Stimulated activated CD8-positive, alpha-beta memory T cell treated with anti-CD3 and anti-CD28 coated beads, Interleukin-7, amount 100 ng/mL, for 24 hours (primary cell): ENCODE measurements at regions not wholly inside any gene's neighbourhood (a gene's known extent, or its start where the extent isn't known, plus 50 kb on each side); places are given as distances from the start of the nearest gene placed in this dataset.
"Not testable (repeated sequence)": the region's sequence is repeated elsewhere in the genome, so short reads cannot be mapped to it uniquely, and the experiment has no call there.

Source experiments
- DNase-seq: peaks from one replicate; pipeline ENCODE4 v3.0.0-alpha.2; 2020; ENCODE audit warnings: low read depth

GRCh38 chr12:34226044-34226443, 203.7 kb downstream of the ALG10 start:
- DNase-seq, result not testable (repeated sequence)

GRCh38 chr12:34228046-34228445, 205.8 kb downstream of the ALG10 start:
- not testable (repeated sequence) for DNase-seq

GRCh38 chr12:34229033-34229432, 206.7 kb downstream of the ALG10 start:
- not testable (repeated sequence) for DNase-seq

- no peak for DNase-seq
Observed at GRCh38 chr12:34233618-34234017, 211.3 kb downstream of the ALG10 start.

- no peak for DNase-seq
Observed at GRCh38 chr12:34236073-34236472, 213.8 kb downstream of the ALG10 start.

- no peak for DNase-seq
Observed at GRCh38 chr12:34244608-34245007, 222.3 kb downstream of the ALG10 start.

GRCh38 chr12:34249271-34249670, 227.0 kb downstream of the ALG10 start:
- DNase-seq, result no peak

- DNase-seq, result not testable (repeated sequence)
Observed at GRCh38 chr12:34251879-34252278, 229.6 kb downstream of the ALG10 start.

GRCh38 chr12:34253674-34254073, 231.4 kb downstream of the ALG10 start:
- DNase-seq, result no peak

- no peak for DNase-seq
Observed at GRCh38 chr12:34257093-34257492, 234.8 kb downstream of the ALG10 start.

- DNase-seq, result not testable (repeated sequence)
Observed at GRCh38 chr12:34262140-34262539, 239.8 kb downstream of the ALG10 start.

GRCh38 chr12:34264110-34264509, 241.8 kb downstream of the ALG10 start:
- DNase-seq, result no peak

GRCh38 chr12:34273703-34274102, 251.4 kb downstream of the ALG10 start:
- DNase-seq, result not testable (repeated sequence)

GRCh38 chr12:34275129-34275528, 252.8 kb downstream of the ALG10 start:
- no peak for DNase-seq

GRCh38 chr12:34286483-34286882, 264.2 kb downstream of the ALG10 start:
- no peak for DNase-seq

GRCh38 chr12:34286934-34287333, 264.6 kb downstream of the ALG10 start:
- no peak for DNase-seq

GRCh38 chr12:34287437-34287836, 265.1 kb downstream of the ALG10 start:
- no peak for DNase-seq

GRCh38 chr12:34287986-34288962, 266.0 kb downstream of the ALG10 start:
- DNase-seq, result no peak

GRCh38 chr12:34288963-34289345, 266.7 kb downstream of the ALG10 start:
- DNase-seq, result no peak

- DNase-seq, result no peak
Observed at GRCh38 chr12:34289431-34290380, 267.4 kb downstream of the ALG10 start.

- DNase-seq, result no peak
Observed at GRCh38 chr12:34290381-34290995, 268.2 kb downstream of the ALG10 start.

GRCh38 chr12:34291001-34291400, 268.7 kb downstream of the ALG10 start:
- no peak for DNase-seq
